Peyer's patch (tissue), 4 donors: ENCODE measurements at regions not wholly inside any gene's neighbourhood (a gene's known extent, or its start where the extent isn't known, plus 50 kb on each side); places are given as distances from the start of the nearest gene placed in this dataset.

Experiments used
- CTCF ChIP-seq, 6 experiments: fragments of 450-650 bp in 4 of 6; fragments of 200-600 bp in 2 of 6; sonication (generic) in 1 of 6; IDR thresholded peaks; one replicate each; pipeline ENCODE4 v1.5.1; 2017 to 2019; ENCODE audit warnings: antibody characterized with exemption in 6 of 6, mild to moderate bottlenecking in 3 of 6, moderate library complexity in 1 of 6
- POLR2A ChIP-seq, 2 donors: fragments of 450-650 bp; IDR thresholded peaks; one replicate each; pipeline ENCODE4 v1.5.1; 2017; ENCODE audit warnings: antibody characterized with exemption in 2 of 2, mild to moderate bottlenecking in 2 of 2, moderate library complexity in 2 of 2

GRCh38 chr3:166844329-166844728, 535.8 kb downstream of the ZBBX start:
- no peak for TF ChIP-seq CTCF (IDR thresholded peaks at IDR 0.05)
- TF ChIP-seq POLR2A (IDR thresholded peaks at IDR 0.05): no peak
